ENCODE measurements at regions not wholly inside any gene's neighbourhood (a gene's known extent, or its start where the extent isn't known, plus 50 kb on each side); places are given as distances from the start of the nearest gene placed in this dataset.

- no peak for FAIRE-seq
- Histone ChIP-seq H3K27ac (ENCODE audit: extremely low read depth, low read depth, low read length) (no peak overlapping the region), H3K9ac (ENCODE audit: insufficient read depth in 1 of 2, low read depth in 2 of 2, low read length in 2 of 2) (no peak overlapping the region), H3K27me3 (ENCODE audit: control insufficient read depth in 2 of 2, insufficient read depth in 2 of 2, low read length in 2 of 2) (peaks cover 0 to 4% of the 10 kb centered on the region in 2 experiments; a peak in 1 of 5 replicates), H3K9me1 (ENCODE audit: control insufficient read depth, insufficient read depth, low read length) (no peaks in the 10 kb centered on the region), H3K9me3 (replicated peaks; ENCODE audit: control insufficient read depth, insufficient read depth, low read depth, low read length) (no peaks in the 10 kb centered on the region), H3K4me1 (replicated peaks in 1 of 2; ENCODE audit: control insufficient read depth in 2 of 2, insufficient read depth in 2 of 2, low read length in 2 of 2) (no peaks in the 10 kb centered on the region), H3K79me2 (ENCODE audit: control insufficient read depth, insufficient read depth, low read length) (no peaks in the 10 kb centered on the region), H3K36me3 (ENCODE audit: control insufficient read depth, insufficient read depth, low read length) (no peaks in the 10 kb centered on the region), H2AFZ (ENCODE audit: low read depth, low read length) (no peak overlapping the region), H4K20me1 (replicated peaks; ENCODE audit: control insufficient read depth, insufficient read depth, low read length) (no peaks in the 10 kb centered on the region), H3K4me2 (ENCODE audit: insufficient read depth, low read length) (no peak overlapping the region), H3K4me3 (no peak overlapping the region)
- ATAC-seq, result no peak
- ChIA-PET POLR2A (no interaction called here), CTCF (ENCODE audit: low intra/inter-chr PET ratio) (no interaction called here)
- no peak for DNase-seq (ENCODE audit: extremely low read depth in 1 of 4, low spot score in 3 of 4)
- in situ Hi-C loops (cut with MboI) (no loop called here), intact Hi-C loops (cut with micrococcal nuclease) (no loop called here)
- 0% methylated on average over 3 of the region's 3 CpGs for WGBS (ENCODE audit: insufficient coverage, low coverage, missing lambda C conversion rate)
- no TSS peak for BruUV-seq (replicated peaks)
- TF ChIP-seq PHB (CRISPR knock-in tag; IDR thresholded peaks at IDR 0.05) (no peak), NR4A1 (CRISPR knock-in tag; IDR thresholded peaks at IDR 0.05) (no peak), NR4A1 (tag; IDR thresholded peaks at IDR 0.05) (no peak), ZBTB17 (CRISPR knock-in tag; IDR thresholded peaks at IDR 0.05) (no peak), ZNF830 (CRISPR knock-in tag; IDR thresholded peaks at IDR 0.05) (no peak), ARNT (IDR thresholded peaks at IDR 0.05) (no peak), HIVEP1 (CRISPR knock-in tag; IDR thresholded peaks at IDR 0.05) (no peak), NEUROD1 (IDR thresholded peaks at IDR 0.05; ENCODE audit: borderline replicate concordance, low read depth, low read length, partially characterized antibody) (no peak)
- TF ChIP-seq, protein P1, sequence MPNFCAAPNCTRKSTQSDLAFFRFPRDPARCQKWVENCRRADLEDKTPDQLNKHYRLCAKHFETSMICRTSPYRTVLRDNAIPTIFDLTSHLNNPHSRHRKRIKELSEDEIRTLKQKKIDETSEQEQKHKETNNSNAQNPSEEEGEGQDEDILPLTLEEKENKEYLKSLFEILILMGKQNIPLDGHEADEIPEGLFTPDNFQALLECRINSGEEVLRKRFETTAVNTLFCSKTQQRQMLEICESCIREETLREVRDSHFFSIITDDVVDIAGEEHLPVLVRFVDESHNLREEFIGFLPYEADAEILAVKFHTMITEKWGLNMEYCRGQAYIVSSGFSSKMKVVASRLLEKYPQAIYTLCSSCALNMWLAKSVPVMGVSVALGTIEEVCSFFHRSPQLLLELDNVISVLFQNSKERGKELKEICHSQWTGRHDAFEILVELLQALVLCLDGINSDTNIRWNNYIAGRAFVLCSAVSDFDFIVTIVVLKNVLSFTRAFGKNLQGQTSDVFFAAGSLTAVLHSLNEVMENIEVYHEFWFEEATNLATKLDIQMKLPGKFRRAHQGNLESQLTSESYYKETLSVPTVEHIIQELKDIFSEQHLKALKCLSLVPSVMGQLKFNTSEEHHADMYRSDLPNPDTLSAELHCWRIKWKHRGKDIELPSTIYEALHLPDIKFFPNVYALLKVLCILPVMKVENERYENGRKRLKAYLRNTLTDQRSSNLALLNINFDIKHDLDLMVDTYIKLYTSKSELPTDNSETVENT (CRISPR knock-in tag; IDR thresholded peaks at IDR 0.05), result no peak
- TF ChIP-seq, protein P2, sequence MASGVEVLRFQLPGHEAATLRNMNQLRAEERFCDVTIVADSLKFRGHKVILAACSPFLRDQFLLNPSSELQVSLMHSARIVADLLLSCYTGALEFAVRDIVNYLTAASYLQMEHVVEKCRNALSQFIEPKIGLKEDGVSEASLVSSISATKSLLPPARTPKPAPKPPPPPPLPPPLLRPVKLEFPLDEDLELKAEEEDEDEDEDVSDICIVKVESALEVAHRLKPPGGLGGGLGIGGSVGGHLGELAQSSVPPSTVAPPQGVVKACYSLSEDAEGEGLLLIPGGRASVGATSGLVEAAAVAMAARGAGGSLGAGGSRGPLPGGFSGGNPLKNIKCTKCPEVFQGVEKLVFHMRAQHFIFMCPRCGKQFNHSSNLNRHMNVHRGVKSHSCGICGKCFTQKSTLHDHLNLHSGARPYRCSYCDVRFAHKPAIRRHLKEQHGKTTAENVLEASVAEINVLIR (CRISPR knock-in tag; IDR thresholded peaks at IDR 0.05), result no peak
These were observed 281.1 kb downstream of the ZNF516 start for GRCh38 chr18:76213991-76214390.

Measured in K562 (cell line).